Retina (tissue), 1 donor: ENCODE measurements at regions not wholly inside any gene's neighbourhood (a gene's known extent, or its start where the extent isn't known, plus 50 kb on each side); places are given as distances from the start of the nearest gene placed in this dataset.

Experiments
- DNase-seq: peaks from one replicate; pipeline ENCODE4 v3.0.0-alpha.2; 2016

GRCh38 chr4:123288309-123289025, 108.1 kb upstream of the SPRY1 start:
- DNase-seq: no peak

GRCh38 chr4:123291329-123291728, 105.3 kb upstream of the SPRY1 start:
- DNase-seq: no peak

GRCh38 chr4:123297836-123298235, 98.8 kb upstream of the SPRY1 start:
- DNase-seq: no peak

- DNase-seq: no peak
Observed at GRCh38 chr4:123298261-123298660, 98.3 kb upstream of the SPRY1 start.

GRCh38 chr4:123298801-123299200, 97.8 kb upstream of the SPRY1 start:
- DNase-seq: no peak

- DNase-seq: no peak
Observed at GRCh38 chr4:123299212-123299691, 97.3 kb upstream of the SPRY1 start.

- no peak for DNase-seq
Observed at GRCh38 chr4:123300222-123301039, 96.2 kb upstream of the SPRY1 start.

- DNase-seq: no peak
Observed at GRCh38 chr4:123301923-123302322, 94.7 kb upstream of the SPRY1 start.

- DNase-seq: peak; percentile 72
Observed at GRCh38 chr4:123304151-123304964, 92.2 kb upstream of the SPRY1 start.

- peak; percentile 23 for DNase-seq
Observed at GRCh38 chr4:123305736-123306135, 90.9 kb upstream of the SPRY1 start.

GRCh38 chr4:123306769-123307168, 89.8 kb upstream of the SPRY1 start:
- DNase-seq: no peak

- DNase-seq: no peak
Observed at GRCh38 chr4:123308667-123309066, 87.9 kb upstream of the SPRY1 start.

GRCh38 chr4:123312116-123312515, 84.5 kb upstream of the SPRY1 start:
- no peak for DNase-seq

- DNase-seq: no peak
Observed at GRCh38 chr4:123312951-123313592, 83.5 kb upstream of the SPRY1 start.

- no peak for DNase-seq
Observed at GRCh38 chr4:123315617-123316016, 81.0 kb upstream of the SPRY1 start.

- no peak for DNase-seq
Observed at GRCh38 chr4:123317211-123317610, 79.4 kb upstream of the SPRY1 start.

- no peak for DNase-seq
Observed at GRCh38 chr4:123319639-123320038, 77.0 kb upstream of the SPRY1 start.

- no peak for DNase-seq
Observed at GRCh38 chr4:123323998-123324397, 72.6 kb upstream of the SPRY1 start.

GRCh38 chr4:123325241-123325681, 71.3 kb upstream of the SPRY1 start:
- DNase-seq: no peak

- DNase-seq: peak; percentile 21
Observed at GRCh38 chr4:123327346-123327745, 69.2 kb upstream of the SPRY1 start.

GRCh38 chr4:123327846-123328429, 68.7 kb upstream of the SPRY1 start:
- no peak for DNase-seq

GRCh38 chr4:123338715-123339114, 57.9 kb upstream of the SPRY1 start:
- DNase-seq: no peak
